Right lobe of liver (tissue), 6 donors: ENCODE measurements at regions not wholly inside any gene's neighbourhood (a gene's known extent, or its start where the extent isn't known, plus 50 kb on each side); places are given as distances from the start of the nearest gene placed in this dataset.
A peak's percentile ranks its signal among the peaks of the same experiment; 100 is the strongest.
"Not testable (repeated sequence)": the region's sequence is repeated elsewhere in the genome, so short reads cannot be mapped to it uniquely, and the experiment has no call there.

Experiments
- ATAC-seq, 4 donors: fragments of 200-7000 bp; cut with Tn5 transposase; one replicate each; pipeline ENCODE4 v1.9.1; 2020; ENCODE audit warnings: mild to moderate bottlenecking in 4 of 4, moderate library complexity in 4 of 4
- DNase-seq, 3 donors: peaks; one replicate each; pipeline ENCODE4 v3.0.0-alpha.2; 2020
- H3K27ac ChIP-seq, 3 donors: fragments of 200-600 bp; one replicate each; pipeline ENCODE4 v1.8.0; 2022
- H3K27me3 ChIP-seq, 2 donors: fragments of 200-600 bp; one replicate each; pipeline ENCODE4 v1.8.0; 2022
- H3K36me3 ChIP-seq, 4 donors: fragments of 200-600 bp; sonication (generic) in 1 of 4; one replicate each; pipeline versions ENCODE4 v1.5.1 to v1.8.0; 2017 to 2022; ENCODE audit warnings: control low read depth in 1 of 4
- H3K4me1 ChIP-seq, 4 donors: fragments of 200-600 bp; sonication (generic) in 1 of 4; one replicate each; pipeline versions ENCODE4 v1.5.1 to v1.8.0; 2017 to 2022; ENCODE audit warnings: control low read depth in 1 of 4
- H3K4me3 ChIP-seq, 3 donors: fragments of 200-600 bp; one replicate each; pipeline ENCODE4 v1.8.0; 2022
- H3K9me3 ChIP-seq, 4 donors: fragments of 200-600 bp; sonication (generic) in 1 of 4; one replicate each; pipeline versions ENCODE4 v1.5.1 to v1.8.0; 2017 to 2022; ENCODE audit warnings: control low read depth in 1 of 4
- CTCF ChIP-seq, 4 donors: fragments of 200-600 bp in 3 of 4; fragments of 450-650 bp in 1 of 4; IDR thresholded peaks; one replicate each; pipeline versions ENCODE4 v1.5.1 to v1.8.0; 2016 to 2022; ENCODE audit warnings: antibody characterized with exemption in 4 of 4, mild to moderate bottlenecking in 2 of 4
- POLR2A ChIP-seq: fragments of 450-650 bp; IDR thresholded peaks from one replicate; pipeline ENCODE4 v1.6.1; 2017; ENCODE audit warnings: antibody characterized with exemption, mild to moderate bottlenecking
- WGBS: methylation state at CpG from one replicate; pipeline ENCODE4 v1.1.6; 2018; ENCODE audit warnings: low coverage, low lambda C conversion rate; ENCODE audit not compliant: insufficient coverage; ENCODE audit errors: missing lambda C conversion rate; 5-methylcytosine and 5-hydroxymethylcytosine counted together
- intact Hi-C, 2 donors: fragments of 100-400 bp; cut with DNase I; formaldehyde crosslinking; loops; one replicate each; pipeline versions ENCODE4 v1.11.2 to v1.14.1; 2022
- donor health status: DM: no; HTN: yes; CAD: no.
- donor health status: DM: no; HTN: no; CAD: no.
- donor health status: DM: no; HTN: no; CAD: no.
- donor health status: DM: no; HTN: yes; CAD: no.
- donor health status: DM: no; HTN: yes; CAD: no.

- Histone ChIP-seq H3K27ac (no peak overlapping the region), H3K27me3 (no peaks in the 10 kb centered on the region), H3K4me1 (no peaks in the 10 kb centered on the region), H3K4me3 (no peak overlapping the region), H3K9me3 (no peaks in the 10 kb centered on the region), H3K36me3 (no peaks in the 10 kb centered on the region)
- ATAC-seq (no peak), DNase-seq (no peak)
- TF ChIP-seq POLR2A, result no peak
- no peak for TF ChIP-seq CTCF (IDR thresholded peaks at IDR 0.05)
- intact Hi-C loops, result no loop called here
- 80% methylated on average over 2 of the region's 2 CpGs for WGBS
These were observed 190.0 kb upstream of the AR start for GRCh38 chrX:67353651-67354370.

- DNase-seq, H3K27me3 ChIP-seq, H3K4me3 ChIP-seq, H3K4me1 ChIP-seq, H3K27ac ChIP-seq, intact Hi-C loops, H3K9me3 ChIP-seq, ATAC-seq, H3K36me3 ChIP-seq: not testable (repeated sequence)
- WGBS, result 57% methylated on average over 2 of the region's 2 CpGs
These were observed 182.6 kb upstream of the AR start for GRCh38 chrX:67361267-67361666.

- no peak overlapping the region for H3K4me3 ChIP-seq
- no peak for TF ChIP-seq POLR2A
- TF ChIP-seq CTCF (IDR thresholded peaks at IDR 0.05), result no peak
- no peak for DNase-seq
- H3K36me3 ChIP-seq, result no peaks in the 10 kb centered on the region
- no peak overlapping the region for H3K27ac ChIP-seq
- 63% methylated on average over 1 of the region's 2 CpGs for WGBS
- H3K9me3 ChIP-seq, result no peaks in the 10 kb centered on the region
- intact Hi-C loops, result no loop called here
- no peak for ATAC-seq
- no peaks in the 10 kb centered on the region for H3K4me1 ChIP-seq
- no peaks in the 10 kb centered on the region for H3K27me3 ChIP-seq
These were observed 159.4 kb upstream of the AR start for GRCh38 chrX:67384403-67384802.

GRCh38 chrX:67408423-67409079 lies 135.3 kb upstream of the AR start:
- TF ChIP-seq POLR2A (no peak), CTCF (IDR thresholded peaks at IDR 0.05) (no peak)
- intact Hi-C loops, result no loop called here
- DNase-seq, result no peak
- H3K27ac ChIP-seq, result no peak overlapping the region
- no peaks in the 10 kb centered on the region for H3K4me1 ChIP-seq
- no peaks in the 10 kb centered on the region for H3K27me3 ChIP-seq
- H3K36me3 ChIP-seq, result no peaks in the 10 kb centered on the region
- H3K9me3 ChIP-seq, result no peaks in the 10 kb centered on the region
- WGBS, result 56% methylated on average over 2 of the region's 19 CpGs
- H3K4me3 ChIP-seq, result no peak overlapping the region
- ATAC-seq, result peak in 1 of 4 donors; percentile 24

- no peaks in the 10 kb centered on the region for H3K9me3 ChIP-seq
- no peak overlapping the region for H3K27ac ChIP-seq
- WGBS, result 41% methylated on average over 2 of the region's 2 CpGs
- peak; percentile 48 to 80 (median 63) for ATAC-seq
- DNase-seq, result no peak
- TF ChIP-seq CTCF (IDR thresholded peaks at IDR 0.05), result no peak
- TF ChIP-seq POLR2A, result no peak
- no peaks in the 10 kb centered on the region for H3K36me3 ChIP-seq
- H3K4me1 ChIP-seq, result no peaks in the 10 kb centered on the region
- no peaks in the 10 kb centered on the region for H3K27me3 ChIP-seq
- H3K4me3 ChIP-seq, result no peak overlapping the region
- intact Hi-C loops, result no loop called here
These were observed 127.9 kb upstream of the AR start for GRCh38 chrX:67415937-67416336.
